Endothelial cell of umbilical vein (primary cell): ENCODE measurements at regions not wholly inside any gene's neighbourhood (a gene's known extent, or its start where the extent isn't known, plus 50 kb on each side); places are given as distances from the start of the nearest gene placed in this dataset.

Experiments used
- BruUV-seq: library from RNA; stranded (reverse); fragments of 400-500 nt; replicated peaks from 2 replicates; lab custom pipeline; 2021; lab: Mats Ljungman, UMichigan
- CTCF ChIA-PET: fragments of 300-600, 350-600 bp; sonication (Branson Sonifier 250); formaldehyde crosslinking; loops from one replicate; lab custom pipeline; 2021; ENCODE audit warnings: antibody characterized with exemption, inconsistent platforms; lab: Charles Lee
- POLR2A ChIA-PET: fragments of 300-600, 350-600 bp; sonication (Branson Sonifier 250); formaldehyde crosslinking; loops from one replicate; lab custom pipeline; 2021; ENCODE audit warnings: antibody characterized with exemption, inconsistent platforms; lab: Charles Lee
- DNase-seq: peaks from one replicate; pipeline ENCODE4 v3.0.0-alpha.2; 2011; ENCODE audit warnings: low read depth, low spot score
- FAIRE-seq: peaks from 2 replicates; lab custom pipeline; 2011; peaks lifted over from hg19 to GRCh38; lab: Jason Lieb, UNC
- H2AFZ ChIP-seq: 2 replicates; pipeline ENCODE4 v1.6.0; 2012; ENCODE audit warnings: low read depth, low read length, control low read depth, inconsistent platforms
- H3K27ac ChIP-seq: 2 replicates; pipeline ENCODE4 v1.5.1; 2011; ENCODE audit warnings: low read depth, mild to moderate bottlenecking, control low read depth, low read length, moderate library complexity; ENCODE audit not compliant: insufficient read depth
- H3K27me3 ChIP-seq, 2 experiments: 2 replicates each; pipeline versions ENCODE4 v1.6.0 to v1.6.1; 2011; ENCODE audit warnings: low read length in 2 of 2, mixed read lengths in 1 of 2; ENCODE audit not compliant: control insufficient read depth in 2 of 2, insufficient read depth in 2 of 2
- H3K36me3 ChIP-seq, 2 experiments: 2 replicates in 1 of 2; 3 replicates in 1 of 2; pipeline ENCODE4 v1.5.1; 2011; ENCODE audit warnings: low read length in 2 of 2, mild to moderate bottlenecking in 1 of 2, moderate library complexity in 1 of 2; ENCODE audit not compliant: control insufficient read depth in 2 of 2, insufficient read depth in 2 of 2; ENCODE audit errors: extremely low read depth in 1 of 2
- H3K4me1 ChIP-seq: 3 replicates; pipeline ENCODE4 v1.5.1; 2011; ENCODE audit warnings: mild to moderate bottlenecking, low read length; ENCODE audit not compliant: control insufficient read depth, insufficient read depth; ENCODE audit errors: extremely low read depth
- H3K4me2 ChIP-seq: 2 replicates; pipeline ENCODE4 v1.6.1; 2011; ENCODE audit warnings: low read length, control low read depth, mixed read lengths; ENCODE audit not compliant: insufficient read depth
- H3K4me3 ChIP-seq, 3 experiments: fragments of 200-600 bp in 1 of 3; sonication (generic), shearing (Covaris generic) in 1 of 3; replicated peaks in 1 of 3; 2 replicates each; pipeline ENCODE4 v1.5.1; 2011 to 2016; ENCODE audit warnings: control low read depth in 3 of 3, low read length in 3 of 3, mild to moderate bottlenecking in 2 of 3, inconsistent platforms in 1 of 3, low read depth in 1 of 3, moderate library complexity in 1 of 3; ENCODE audit not compliant: insufficient read depth in 1 of 3
- H3K79me2 ChIP-seq: 2 replicates; pipeline ENCODE4 v1.6.0; 2012; ENCODE audit warnings: low read length, inconsistent platforms; ENCODE audit not compliant: control insufficient read depth, insufficient read depth
- H3K9ac ChIP-seq: replicated peaks from 2 replicates; pipeline ENCODE3; 2011; ENCODE audit warnings: low read length, control low read depth; ENCODE audit not compliant: insufficient read depth; ENCODE audit errors: extremely low read depth
- H3K9me1 ChIP-seq: replicated peaks from 3 replicates; pipeline ENCODE4 v1.6.0; 2011; ENCODE audit warnings: mild to moderate bottlenecking, low read length; ENCODE audit not compliant: control insufficient read depth, insufficient read depth; ENCODE audit errors: extremely low read depth
- H3K9me3 ChIP-seq: replicated peaks from 2 replicates; pipeline ENCODE4 v1.5.1; 2012; ENCODE audit warnings: low read length, inconsistent platforms; ENCODE audit not compliant: control insufficient read depth, insufficient read depth
- H4K20me1 ChIP-seq: replicated peaks from 2 replicates; pipeline ENCODE3; 2011; ENCODE audit warnings: mild to moderate bottlenecking, low read length; ENCODE audit not compliant: control insufficient read depth, insufficient read depth; ENCODE audit errors: extremely low read depth
- CTCF ChIP-seq, 2 donors: IDR thresholded peaks; 1 replicate in 1 of 2; 2 replicates in 1 of 2; pipeline ENCODE4 v1.5.1; 2011; ENCODE audit warnings: low read length in 2 of 2, mild to moderate bottlenecking in 2 of 2, moderate library complexity in 2 of 2, control low read depth in 1 of 2, inconsistent platforms in 1 of 2, low read depth in 1 of 2; ENCODE audit not compliant: insufficient read depth in 1 of 2; ENCODE audit errors: extremely low read depth in 1 of 2
- EZH2 ChIP-seq: IDR thresholded peaks from 2 replicates; pipeline ENCODE4 v1.6.1; 2012; ENCODE audit warnings: borderline replicate concordance, low read depth, mild to moderate bottlenecking, moderate library complexity, low read length, inconsistent platforms; ENCODE audit not compliant: severe bottlenecking
- FOS ChIP-seq: IDR thresholded peaks from 2 replicates; pipeline ENCODE4 v1.6.1; 2011; ENCODE audit warnings: mild to moderate bottlenecking, low read length, moderate library complexity, borderline replicate concordance; ENCODE audit not compliant: insufficient read depth
- GATA2 ChIP-seq: IDR thresholded peaks from 2 replicates; pipeline ENCODE4 v1.7.0; 2011; ENCODE audit warnings: low read depth, mild to moderate bottlenecking, moderate library complexity, mixed read lengths, low read length; ENCODE audit not compliant: insufficient read length, insufficient read depth
- JUN ChIP-seq: IDR thresholded peaks from 2 replicates; pipeline ENCODE4 v1.6.1; 2011; ENCODE audit warnings: borderline replicate concordance, low read depth; ENCODE audit not compliant: insufficient read length, insufficient read depth
- MAX ChIP-seq: IDR thresholded peaks from 2 replicates; pipeline ENCODE4 v1.6.1; 2011; ENCODE audit not compliant: insufficient read depth, insufficient read length
- MYC ChIP-seq: IDR thresholded peaks from one replicate; pipeline ENCODE4 v1.6.1; 2011; ENCODE audit warnings: mild to moderate bottlenecking, low read depth, low read length
- POLR2A ChIP-seq: IDR thresholded peaks from 2 replicates; pipeline ENCODE4 v1.6.1; 2012; ENCODE audit warnings: low read depth, mild to moderate bottlenecking, control low read depth, low read length
- POLR2AphosphoS5 ChIP-seq: IDR thresholded peaks from 2 replicates; pipeline ENCODE4 v1.6.1; 2012; ENCODE audit warnings: low read depth, mild to moderate bottlenecking, control low read depth, low read length, moderate library complexity; ENCODE audit not compliant: insufficient read depth
- dilution Hi-C: fragments of 300-500 bp; cut with MboI; formaldehyde crosslinking; loops from one replicate; pipeline ENCODE4 v1.15.0; 2019; ENCODE audit warnings: low sequenced_read_pairs; ENCODE audit not compliant: extremely low pct_ligation_motif_present
- intact Hi-C: fragments of 100-400 bp; cut with micrococcal nuclease; formaldehyde crosslinking; loops from one replicate; pipeline ENCODE4 v1.10.0; 2022

GRCh38 chr9:102135768-102136167 is 397.3 kb upstream of the GRIN3A start:
- H3K9me1 ChIP-seq = no peaks in the 10 kb centered on the region
- H3K4me1 ChIP-seq = no peaks in the 10 kb centered on the region
- CTCF ChIA-PET = no interaction called here
- POLR2A ChIA-PET = no interaction called here
- H3K9me3 ChIP-seq = peaks cover 2% of the 10 kb centered on the region
- H3K4me3 ChIP-seq = no peak overlapping the region
- no peak overlapping the region for H2AFZ ChIP-seq
- FAIRE-seq (no peak), DNase-seq (no peak)
- no peaks in the 10 kb centered on the region for H3K79me2 ChIP-seq
- TF ChIP-seq MYC (no peak), EZH2 (no peak), CTCF (IDR thresholded peaks at IDR 0.05; ENCODE audit: extremely low read depth in 1 of 2, insufficient read depth in 1 of 2, low read depth in 1 of 2, low read length in 2 of 2) (no peak), POLR2AphosphoS5 (no peak), MAX (no peak), GATA2 (no peak), POLR2A (no peak)
- no peaks in the 10 kb centered on the region for H3K36me3 ChIP-seq
- H4K20me1 ChIP-seq = no peaks in the 10 kb centered on the region
- no peak overlapping the region for H3K9ac ChIP-seq
- no peaks in the 10 kb centered on the region for H3K27me3 ChIP-seq
- intact Hi-C loops (no loop called here), dilution Hi-C loops (no loop called here)
- no peak overlapping the region for H3K4me2 ChIP-seq
- H3K27ac ChIP-seq = no peak overlapping the region
- BruUV-seq = no TSS peak

- Histone ChIP-seq H3K9me3 (no peaks in the 10 kb centered on the region), H3K9ac (no peak overlapping the region), H3K27ac (no peak overlapping the region), H3K9me1 (no peaks in the 10 kb centered on the region), H3K36me3 (no peaks in the 10 kb centered on the region), H2AFZ (no peak overlapping the region), H3K4me2 (no peak overlapping the region), H4K20me1 (no peaks in the 10 kb centered on the region), H3K27me3 (no peaks in the 10 kb centered on the region), H3K4me3 (no peak overlapping the region), H3K79me2 (no peaks in the 10 kb centered on the region), H3K4me1 (no peaks in the 10 kb centered on the region)
- no peak for FAIRE-seq
- ChIA-PET CTCF (no interaction called here), POLR2A (no interaction called here)
- intact Hi-C loops (no loop called here), dilution Hi-C loops (no loop called here)
- no peak for DNase-seq
- no peak for TF ChIP-seq CTCF (IDR thresholded peaks at IDR 0.05; ENCODE audit: extremely low read depth in 1 of 2, insufficient read depth in 1 of 2, low read depth in 1 of 2, low read length in 2 of 2)
- no peak for TF ChIP-seq EZH2
- no peak for TF ChIP-seq GATA2
- no peak for TF ChIP-seq JUN
- no peak for TF ChIP-seq FOS
- no peak for TF ChIP-seq MAX
- BruUV-seq = no TSS peak
Measured at GRCh38 chr9:102124465-102124864, 386.0 kb upstream of the GRIN3A start.
